Ishikawa (cell line): ENCODE measurements at regions not wholly inside any gene's neighbourhood (a gene's known extent, or its start where the extent isn't known, plus 50 kb on each side); places are given as distances from the start of the nearest gene placed in this dataset.

ENCODE experiments used
- CEBPB ChIP-seq: IDR thresholded peaks from 2 replicates; pipeline ENCODE4 v1.6.1; 2012
- CREB1 ChIP-seq: IDR thresholded peaks from 2 replicates; pipeline ENCODE4 v1.6.1; 2012; ENCODE audit warnings: low read depth
- EGR1 ChIP-seq: IDR thresholded peaks from 2 replicates; pipeline ENCODE4 v1.6.1; 2012
- EP300 ChIP-seq: IDR thresholded peaks from 2 replicates; pipeline ENCODE4 v1.6.1; 2012; ENCODE audit warnings: borderline replicate concordance
- FOXM1 ChIP-seq: IDR thresholded peaks from 2 replicates; pipeline ENCODE4 v1.6.1; 2012; ENCODE audit warnings: low read depth, borderline replicate concordance
- NFIC ChIP-seq: IDR thresholded peaks from 2 replicates; pipeline ENCODE4 v1.6.1; 2012
- RAD21 ChIP-seq: IDR thresholded peaks from 2 replicates; pipeline ENCODE4 v1.6.1; 2012; ENCODE audit warnings: low read depth
- TAF1 ChIP-seq: IDR thresholded peaks from 2 replicates; pipeline ENCODE4 v1.6.1; 2012; ENCODE audit warnings: low read depth, mild to moderate bottlenecking
- TCF12 ChIP-seq: IDR thresholded peaks from 2 replicates; pipeline ENCODE4 v1.6.1; 2012; ENCODE audit warnings: low read depth
- TEAD4 ChIP-seq: IDR thresholded peaks from 2 replicates; pipeline ENCODE4 v1.6.1; 2012
- YY1 ChIP-seq: IDR thresholded peaks from 2 replicates; pipeline ENCODE4 v1.6.1; 2012; ENCODE audit warnings: low read depth
- ZBTB7A ChIP-seq: IDR thresholded peaks from 2 replicates; pipeline ENCODE4 v1.6.1; 2012; ENCODE audit warnings: low read depth
- TF ChIP-seq, protein P1 (sequence below): IDR thresholded peaks from 2 replicates; pipeline ENCODE4 v1.6.1; 2012
- TF ChIP-seq, protein P2 (sequence below): IDR thresholded peaks from 2 replicates; pipeline ENCODE4 v1.6.1; 2012; ENCODE audit warnings: low read depth, mild to moderate bottlenecking
- TF ChIP-seq, protein P3 (sequence below): IDR thresholded peaks from 2 replicates; pipeline ENCODE4 v1.6.1; 2012

DNA sequence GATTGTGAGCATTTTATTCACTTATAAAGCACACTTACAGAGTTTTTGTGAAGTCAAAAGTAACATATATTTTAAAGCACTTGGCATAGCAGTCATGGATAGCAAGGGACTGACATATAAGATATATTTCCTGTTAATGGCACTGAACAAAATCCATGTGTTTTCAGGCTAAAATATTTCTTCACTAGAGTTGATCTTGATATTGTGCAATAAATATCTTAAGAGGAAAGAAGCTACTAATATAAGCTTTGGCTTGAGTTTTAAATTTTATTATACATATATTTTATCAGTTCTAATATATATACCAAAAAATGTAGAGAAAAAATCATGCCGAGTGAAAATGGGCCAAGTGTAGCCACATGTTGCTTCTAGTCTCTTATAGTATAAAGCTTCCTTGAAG is 189.7 kb upstream of the DPP10 start:
- TF ChIP-seq TCF12 (no peak), CEBPB (no peak), RAD21 (no peak), NFIC (no peak), ZBTB7A (no peak), EGR1 (no peak), YY1 (no peak), CREB1 (no peak), TAF1 (no peak)
- TF ChIP-seq, protein P1, sequence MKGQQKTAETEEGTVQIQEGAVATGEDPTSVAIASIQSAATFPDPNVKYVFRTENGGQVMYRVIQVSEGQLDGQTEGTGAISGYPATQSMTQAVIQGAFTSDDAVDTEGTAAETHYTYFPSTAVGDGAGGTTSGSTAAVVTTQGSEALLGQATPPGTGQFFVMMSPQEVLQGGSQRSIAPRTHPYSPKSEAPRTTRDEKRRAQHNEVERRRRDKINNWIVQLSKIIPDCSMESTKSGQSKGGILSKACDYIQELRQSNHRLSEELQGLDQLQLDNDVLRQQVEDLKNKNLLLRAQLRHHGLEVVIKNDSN = no peak
- TF ChIP-seq, protein P2, sequence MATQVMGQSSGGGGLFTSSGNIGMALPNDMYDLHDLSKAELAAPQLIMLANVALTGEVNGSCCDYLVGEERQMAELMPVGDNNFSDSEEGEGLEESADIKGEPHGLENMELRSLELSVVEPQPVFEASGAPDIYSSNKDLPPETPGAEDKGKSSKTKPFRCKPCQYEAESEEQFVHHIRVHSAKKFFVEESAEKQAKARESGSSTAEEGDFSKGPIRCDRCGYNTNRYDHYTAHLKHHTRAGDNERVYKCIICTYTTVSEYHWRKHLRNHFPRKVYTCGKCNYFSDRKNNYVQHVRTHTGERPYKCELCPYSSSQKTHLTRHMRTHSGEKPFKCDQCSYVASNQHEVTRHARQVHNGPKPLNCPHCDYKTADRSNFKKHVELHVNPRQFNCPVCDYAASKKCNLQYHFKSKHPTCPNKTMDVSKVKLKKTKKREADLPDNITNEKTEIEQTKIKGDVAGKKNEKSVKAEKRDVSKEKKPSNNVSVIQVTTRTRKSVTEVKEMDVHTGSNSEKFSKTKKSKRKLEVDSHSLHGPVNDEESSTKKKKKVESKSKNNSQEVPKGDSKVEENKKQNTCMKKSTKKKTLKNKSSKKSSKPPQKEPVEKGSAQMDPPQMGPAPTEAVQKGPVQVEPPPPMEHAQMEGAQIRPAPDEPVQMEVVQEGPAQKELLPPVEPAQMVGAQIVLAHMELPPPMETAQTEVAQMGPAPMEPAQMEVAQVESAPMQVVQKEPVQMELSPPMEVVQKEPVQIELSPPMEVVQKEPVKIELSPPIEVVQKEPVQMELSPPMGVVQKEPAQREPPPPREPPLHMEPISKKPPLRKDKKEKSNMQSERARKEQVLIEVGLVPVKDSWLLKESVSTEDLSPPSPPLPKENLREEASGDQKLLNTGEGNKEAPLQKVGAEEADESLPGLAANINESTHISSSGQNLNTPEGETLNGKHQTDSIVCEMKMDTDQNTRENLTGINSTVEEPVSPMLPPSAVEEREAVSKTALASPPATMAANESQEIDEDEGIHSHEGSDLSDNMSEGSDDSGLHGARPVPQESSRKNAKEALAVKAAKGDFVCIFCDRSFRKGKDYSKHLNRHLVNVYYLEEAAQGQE = no peak
- TF ChIP-seq, protein P3, sequence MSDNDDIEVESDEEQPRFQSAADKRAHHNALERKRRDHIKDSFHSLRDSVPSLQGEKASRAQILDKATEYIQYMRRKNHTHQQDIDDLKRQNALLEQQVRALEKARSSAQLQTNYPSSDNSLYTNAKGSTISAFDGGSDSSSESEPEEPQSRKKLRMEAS = no peak

DNA sequence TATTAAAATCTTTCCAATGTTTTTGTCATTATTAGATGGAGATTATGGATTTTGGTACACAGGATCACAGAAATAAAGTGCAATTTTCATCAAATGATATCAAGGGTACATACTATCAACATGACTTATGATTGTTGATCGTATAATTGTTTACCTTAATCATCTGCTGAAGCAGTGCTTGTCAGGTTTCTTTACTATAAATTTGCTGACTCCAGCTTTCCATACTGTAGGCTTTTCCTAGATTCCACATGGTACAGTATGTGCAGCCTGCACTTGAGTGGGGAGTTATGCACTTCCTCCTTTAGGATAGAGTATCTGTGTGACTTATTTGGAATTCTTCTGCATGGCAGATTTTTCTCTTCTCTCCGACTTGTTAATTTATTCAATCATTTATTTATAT is 187.6 kb upstream of the DPP10 start:
- TF ChIP-seq ZBTB7A (no peak), CREB1 (no peak), NFIC (no peak), RAD21 (no peak), FOXM1 (no peak), TCF12 (no peak), TEAD4 (no peak), TAF1 (no peak), YY1 (no peak), EP300 (no peak), EGR1 (no peak), CEBPB (no peak)
- TF ChIP-seq, protein P2 = no peak
- TF ChIP-seq, protein P1 = no peak
- TF ChIP-seq, protein P3 = no peak

DNA sequence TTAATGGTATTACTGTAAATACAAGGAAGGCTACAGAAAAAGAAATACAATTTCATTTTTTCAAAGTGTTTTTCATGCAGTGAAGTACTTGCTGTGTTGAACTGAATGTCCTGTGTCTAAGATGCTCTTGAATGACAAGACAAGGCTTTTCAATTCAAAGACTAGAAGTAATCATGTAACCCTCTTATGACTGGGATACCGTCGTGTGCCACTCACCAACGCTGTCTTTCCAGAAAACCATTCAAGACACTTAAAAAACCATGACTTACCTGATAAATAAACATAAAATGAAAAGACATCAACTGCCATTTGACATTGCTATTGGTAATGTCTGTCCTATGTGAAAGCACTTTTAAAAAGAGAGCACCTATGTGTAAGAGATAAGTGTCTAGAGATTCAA is 183.1 kb upstream of the DPP10 start:
- TF ChIP-seq NFIC (no peak), EGR1 (no peak), YY1 (no peak), RAD21 (no peak), EP300 (no peak)

DNA sequence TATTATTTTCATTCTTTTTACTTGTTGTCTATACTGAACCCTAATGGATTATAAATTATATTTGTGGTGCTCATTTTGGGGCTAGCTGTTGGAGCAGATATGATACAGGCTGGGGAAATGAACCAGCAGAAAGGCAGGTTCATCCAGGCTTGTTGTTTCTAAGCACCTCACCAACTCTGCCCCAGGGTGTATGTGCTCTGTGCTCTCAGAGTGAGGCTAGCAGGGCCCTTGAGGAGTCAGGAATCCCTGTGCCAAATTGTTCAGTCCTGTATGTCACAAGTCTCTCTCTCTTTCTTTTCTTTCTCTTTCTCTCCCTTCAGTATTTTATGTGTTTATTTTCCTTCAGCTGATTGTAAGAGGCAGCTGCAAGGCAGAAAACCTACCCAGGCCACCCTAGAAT is 181.1 kb upstream of the DPP10 start:
- TF ChIP-seq TAF1 = no peak
- TF ChIP-seq CEBPB = no peak
- TF ChIP-seq, protein P2 = no peak
- TF ChIP-seq ZBTB7A = no peak
- TF ChIP-seq YY1 = no peak
- no peak for TF ChIP-seq EP300
- TF ChIP-seq, protein P3 = no peak
- TF ChIP-seq FOXM1 = no peak
- TF ChIP-seq CREB1 = no peak
- TF ChIP-seq, protein P1 = no peak
- TF ChIP-seq TCF12 = no peak
- no peak for TF ChIP-seq EGR1
- no peak for TF ChIP-seq NFIC
- no peak for TF ChIP-seq TEAD4
- TF ChIP-seq RAD21 = no peak
